Activated CD8-positive, alpha-beta memory T cell treated with anti-CD3 and anti-CD28 coated beads for 48 hours (primary cell): ENCODE measurements at regions not wholly inside any gene's neighbourhood (a gene's known extent, or its start where the extent isn't known, plus 50 kb on each side); places are given as distances from the start of the nearest gene placed in this dataset.
"Not testable (repeated sequence)": the region's sequence is repeated elsewhere in the genome, so short reads cannot be mapped to it uniquely, and the experiment has no call there.

Experiments
- DNase-seq, 3 experiments: peaks; one replicate each; pipeline ENCODE4 v3.0.0-alpha.2; 2020; ENCODE audit warnings: low read depth in 2 of 3, low spot score in 2 of 3

DNA sequence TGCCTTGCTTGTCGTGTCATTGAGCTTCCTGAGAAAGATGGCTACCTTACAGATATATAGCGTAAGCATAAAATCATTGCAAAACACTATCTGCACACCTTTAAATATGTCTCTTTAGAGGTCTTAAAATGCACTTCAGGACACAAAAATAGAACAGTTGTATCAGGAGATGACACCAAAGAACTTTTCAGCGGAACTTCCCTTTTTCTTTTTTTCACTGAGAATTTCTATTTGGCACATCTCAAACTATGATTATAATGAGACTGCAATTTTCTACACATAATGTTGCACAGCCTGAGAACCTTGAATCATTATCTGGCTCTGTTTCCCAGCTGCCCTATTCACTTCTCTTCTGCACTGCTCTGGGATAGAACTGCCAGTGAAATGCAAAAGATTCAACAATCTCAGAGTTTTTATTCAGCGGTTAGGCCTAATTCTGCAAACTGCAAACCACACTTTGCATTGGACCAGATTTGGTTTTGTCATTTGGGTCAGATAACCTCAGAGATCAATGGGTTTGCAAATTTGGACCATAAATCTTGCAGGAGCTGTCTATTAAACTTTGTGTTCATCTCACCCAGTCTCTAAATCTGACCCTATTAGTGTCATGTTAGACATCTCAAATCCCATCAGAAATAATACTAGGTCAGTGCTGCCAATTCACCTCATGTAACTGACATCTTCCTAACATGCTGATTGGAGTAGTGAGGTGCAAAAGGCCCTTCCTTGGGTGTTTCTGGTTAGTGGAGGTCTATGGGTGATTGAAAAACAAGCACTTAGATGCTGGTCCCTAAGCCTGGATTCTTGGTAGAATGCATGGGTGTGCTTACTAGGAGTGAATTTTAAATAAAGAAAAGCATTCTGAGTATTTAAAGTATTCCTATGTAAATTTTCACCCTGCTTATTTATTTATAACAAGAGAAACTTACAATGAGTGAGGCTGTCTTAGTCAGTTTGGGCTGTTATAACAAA lies 382.7 kb downstream of the UTRN start:
- DNase-seq: no peak

DNA sequence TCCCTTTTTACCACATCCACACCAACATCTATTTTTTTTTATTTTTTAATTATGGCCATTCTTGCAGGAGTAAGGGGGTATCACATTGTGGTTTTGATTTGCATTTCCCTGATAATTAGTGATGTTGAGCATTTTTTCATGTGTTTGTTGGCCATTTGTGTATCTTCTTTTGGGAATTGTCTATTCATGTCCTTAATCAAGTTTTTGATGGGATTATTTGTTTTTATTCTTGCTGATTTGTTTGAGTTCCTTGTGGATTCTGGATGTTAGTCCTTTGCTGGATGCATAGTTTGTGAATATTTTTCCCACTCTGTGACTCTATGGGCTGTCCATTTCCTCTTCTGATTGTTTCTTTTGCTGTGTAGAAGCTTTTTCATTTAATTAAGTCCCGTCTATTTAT lies 385.1 kb downstream of the UTRN start:
- DNase-seq: not testable (repeated sequence)

DNA sequence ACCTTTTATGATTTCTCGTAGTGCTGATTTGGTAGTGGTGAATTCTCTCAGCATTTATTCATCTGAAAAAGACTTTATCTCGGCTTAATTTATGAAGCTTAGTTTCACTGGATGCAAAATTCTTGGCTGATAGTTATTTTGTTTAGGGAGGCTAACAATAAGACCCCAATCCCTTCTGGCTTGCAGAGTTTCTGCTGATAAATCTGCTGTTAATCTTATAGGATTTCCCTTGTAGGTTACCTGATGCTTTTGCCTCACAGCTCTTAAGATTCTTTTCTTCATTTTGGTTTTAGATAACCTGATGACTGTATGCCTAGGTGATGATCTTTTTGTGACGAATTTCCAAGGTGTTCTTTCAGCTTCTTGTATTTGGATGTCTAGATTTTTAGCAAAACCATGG lies 388.7 kb downstream of the UTRN start:
- DNase-seq: no peak

DNA sequence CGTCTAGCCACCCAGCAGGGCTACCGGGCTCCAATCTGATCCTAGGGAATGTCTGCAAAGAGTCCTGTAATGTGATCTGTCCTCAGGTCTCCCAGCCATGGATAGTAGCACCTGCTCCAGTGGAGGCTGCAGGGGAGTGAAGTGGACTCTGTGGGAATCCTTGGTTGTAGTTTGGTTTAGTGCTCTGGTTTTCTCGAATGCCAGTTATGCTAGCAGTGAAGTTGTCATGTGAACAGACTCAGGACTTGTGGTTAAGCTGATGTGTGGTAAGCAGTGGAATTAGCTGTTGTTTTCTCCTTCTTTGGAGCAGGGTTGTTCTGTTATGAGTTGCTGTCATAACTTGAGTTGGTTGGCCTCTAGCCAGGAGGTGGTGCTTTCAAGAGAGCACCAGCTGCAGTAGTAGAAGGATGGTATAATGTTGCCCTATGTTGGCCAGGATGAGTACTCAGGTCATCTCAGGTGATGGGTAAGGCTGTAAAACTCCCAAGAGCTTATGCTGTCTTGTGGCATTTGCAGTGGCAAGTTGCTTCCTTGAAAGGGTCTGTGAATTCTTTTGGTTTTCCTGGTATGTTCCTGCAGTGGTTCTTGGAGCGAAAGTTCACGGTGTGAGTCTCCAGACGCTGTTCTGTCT lies 390.2 kb downstream of the UTRN start:
- no peak for DNase-seq

DNA sequence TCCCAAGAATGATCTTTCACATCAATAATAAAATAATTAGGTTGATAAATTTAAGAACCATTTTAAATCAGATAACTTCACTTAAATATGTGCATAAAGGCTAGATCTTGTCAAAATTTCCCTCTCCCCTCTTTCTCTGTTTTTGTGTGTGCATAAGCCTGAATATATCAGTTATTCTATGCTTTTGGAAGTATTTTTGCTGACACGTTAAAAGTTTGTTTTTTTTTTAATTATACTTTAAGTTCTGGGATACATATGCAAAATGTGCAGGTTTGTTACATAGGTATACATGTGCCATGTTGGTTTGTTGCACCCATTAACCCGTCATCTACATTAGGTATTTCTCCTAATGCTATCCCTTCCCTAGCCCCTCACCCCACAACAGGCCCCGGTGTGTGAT lies 391.2 kb downstream of the UTRN start:
- DNase-seq: not testable (repeated sequence)

DNA sequence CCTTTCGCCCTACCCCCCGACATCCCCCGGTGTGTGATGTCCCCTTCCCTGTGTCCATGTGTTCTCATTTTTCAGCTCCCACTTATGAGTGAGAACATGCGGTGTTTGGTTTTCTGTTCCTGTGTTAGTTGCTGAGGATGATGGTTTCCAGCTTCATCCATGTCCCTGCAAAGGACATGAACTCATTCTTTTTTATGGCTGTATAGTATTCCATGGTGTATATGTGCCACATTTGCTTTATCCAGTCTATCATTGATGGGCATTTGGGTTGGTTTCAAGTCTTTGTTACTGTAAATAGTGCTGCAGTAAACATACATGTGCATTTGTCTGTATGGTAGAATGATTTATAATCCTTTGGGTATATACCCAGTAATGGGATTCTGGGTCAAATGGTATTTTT lies 392.1 kb downstream of the UTRN start:
- not testable (repeated sequence) for DNase-seq

DNA sequence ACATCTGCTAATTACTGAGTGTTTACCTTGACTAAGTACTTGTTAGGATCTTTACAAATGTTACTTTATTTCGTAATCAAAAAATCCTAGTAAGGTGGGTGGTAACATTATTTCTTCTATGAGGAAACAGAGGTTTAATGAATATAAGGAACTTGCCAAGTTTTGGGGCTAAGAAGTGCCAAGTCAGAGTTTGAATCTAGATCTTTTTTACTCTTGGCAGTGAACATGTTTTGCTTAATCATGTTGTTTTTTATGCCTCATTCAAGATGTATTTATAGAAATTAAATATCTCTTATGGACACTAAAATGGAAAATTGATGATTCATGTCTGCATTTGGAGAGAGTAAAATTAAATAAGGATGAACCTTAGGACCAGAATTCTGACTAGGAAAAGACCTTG lies 393.7 kb downstream of the UTRN start:
- DNase-seq: no peak

DNA sequence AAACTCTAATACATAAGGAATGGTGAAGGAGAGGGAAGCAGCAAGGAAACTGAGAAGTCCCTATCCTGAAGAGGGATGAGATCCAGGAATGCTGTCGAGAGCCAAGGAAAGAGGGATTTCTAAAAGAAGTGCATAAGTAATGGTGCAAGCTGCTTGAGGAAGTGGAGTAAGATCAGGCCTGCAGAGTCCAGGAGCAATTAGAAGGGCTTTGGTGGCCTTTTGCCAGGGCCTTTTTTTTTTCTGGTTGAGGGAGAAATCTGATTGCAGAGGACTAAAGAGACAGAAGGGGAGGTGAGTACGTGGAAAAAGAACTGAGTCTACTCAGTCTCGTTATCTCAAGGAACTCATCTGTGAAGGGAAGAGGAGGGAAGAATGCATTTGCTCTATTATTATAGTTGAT lies 396.2 kb downstream of the UTRN start:
- no peak for DNase-seq

DNA sequence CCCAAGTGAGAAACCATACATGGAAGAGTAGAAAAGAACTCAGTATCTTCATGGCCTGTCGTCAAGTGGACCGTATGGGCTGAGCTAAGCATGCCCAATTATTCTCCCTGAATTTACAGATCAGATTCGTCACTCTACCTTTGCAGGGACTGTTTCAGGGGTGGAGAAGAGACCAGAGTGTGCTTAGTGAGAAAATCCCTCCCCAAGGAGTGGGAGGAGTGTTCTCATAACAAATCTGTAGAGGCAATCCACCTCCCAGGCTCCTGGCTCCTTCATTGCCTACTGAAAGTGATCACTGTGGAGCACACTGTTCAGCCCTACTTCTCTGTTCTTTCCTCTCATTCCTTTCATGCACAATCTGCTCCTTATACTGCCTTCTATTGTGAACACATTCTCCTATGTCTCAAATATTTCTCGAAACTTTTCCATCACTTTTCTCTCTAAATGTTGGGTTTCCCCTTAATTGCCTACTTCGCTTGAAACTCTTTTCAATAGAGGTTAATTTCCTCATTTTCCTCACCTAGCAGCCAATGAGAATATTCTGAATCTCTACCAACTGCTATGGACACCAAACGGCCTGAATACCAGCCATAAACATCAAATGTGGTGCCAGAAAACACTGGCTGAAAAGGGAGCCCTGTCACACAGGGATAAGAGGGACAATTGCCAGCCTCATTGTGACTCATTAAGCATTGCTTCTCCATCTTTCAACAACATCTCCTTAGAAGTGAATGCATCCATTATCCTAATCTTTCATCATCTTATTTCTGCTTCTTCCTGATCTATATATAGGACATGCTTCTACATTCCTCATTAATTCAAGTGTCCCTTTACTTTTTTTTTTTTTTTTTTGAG lies 398.3 kb downstream of the UTRN start:
- no peak for DNase-seq

DNA sequence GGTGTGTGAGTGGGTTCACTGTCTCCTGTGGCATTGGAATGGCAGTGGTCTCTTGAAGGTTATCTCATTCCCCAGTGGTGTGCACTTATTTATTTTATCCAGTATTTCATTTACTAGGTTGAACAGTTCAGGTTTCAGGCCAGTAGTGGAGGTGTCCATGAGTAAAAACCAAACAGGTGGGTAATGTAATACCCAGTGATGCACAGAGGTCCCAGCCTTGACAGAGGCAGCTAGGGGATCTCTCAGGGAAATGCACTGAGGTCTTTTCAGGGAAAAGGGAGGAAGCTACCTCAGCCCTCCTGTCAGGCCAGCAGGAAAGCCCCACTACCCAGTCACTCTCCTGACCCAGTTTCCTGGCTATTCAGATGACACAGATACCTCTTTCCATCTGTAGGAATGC lies 403.6 kb downstream of the UTRN start:
- no peak for DNase-seq

DNA sequence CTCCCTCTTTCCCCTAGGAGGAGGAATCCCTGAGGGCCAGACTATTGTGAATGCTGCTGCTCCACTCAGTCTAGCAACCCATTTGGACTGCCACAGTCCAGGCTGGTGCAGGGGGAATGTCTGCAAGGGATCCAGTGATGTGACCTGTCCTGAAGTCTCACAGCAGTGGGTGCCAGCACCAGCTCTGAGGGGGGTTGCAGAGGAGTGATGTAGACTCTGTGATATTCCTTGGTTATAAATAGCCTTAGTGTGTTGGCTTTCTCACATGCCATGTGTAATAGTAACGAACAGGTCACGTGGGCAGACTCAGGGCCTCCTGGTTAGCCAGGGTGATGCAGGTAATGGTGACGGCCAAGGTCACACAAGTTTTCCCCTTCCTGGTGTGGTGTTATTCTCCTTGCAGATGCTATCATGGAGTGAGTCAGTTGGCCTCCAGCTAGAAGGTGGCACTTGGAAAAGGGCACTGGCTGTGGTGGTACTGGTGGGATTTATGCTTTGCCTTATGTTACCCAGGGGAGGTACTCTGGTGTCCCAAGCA lies 404.4 kb downstream of the UTRN start:
- no peak for DNase-seq

DNA sequence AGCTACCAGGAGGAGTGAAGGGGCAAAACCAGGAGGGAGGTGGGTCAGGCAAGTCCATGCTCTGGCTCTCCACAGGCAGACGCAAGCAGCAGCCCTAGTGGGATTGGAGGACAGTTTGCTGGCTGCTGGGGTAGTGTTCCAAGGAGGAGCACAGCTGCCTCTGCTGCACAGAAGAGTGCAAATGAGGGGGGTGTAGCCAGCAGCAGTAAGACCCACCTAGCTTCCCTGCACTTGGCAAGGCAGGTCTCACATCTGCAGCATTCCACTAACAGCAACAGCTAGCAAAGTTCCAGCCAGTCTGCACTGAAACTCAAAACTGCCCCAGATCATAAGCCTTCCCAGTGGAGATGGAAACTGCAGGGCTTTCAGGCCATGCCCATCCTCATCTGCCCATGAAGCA lies 405.0 kb downstream of the UTRN start:
- DNase-seq: no peak

DNA sequence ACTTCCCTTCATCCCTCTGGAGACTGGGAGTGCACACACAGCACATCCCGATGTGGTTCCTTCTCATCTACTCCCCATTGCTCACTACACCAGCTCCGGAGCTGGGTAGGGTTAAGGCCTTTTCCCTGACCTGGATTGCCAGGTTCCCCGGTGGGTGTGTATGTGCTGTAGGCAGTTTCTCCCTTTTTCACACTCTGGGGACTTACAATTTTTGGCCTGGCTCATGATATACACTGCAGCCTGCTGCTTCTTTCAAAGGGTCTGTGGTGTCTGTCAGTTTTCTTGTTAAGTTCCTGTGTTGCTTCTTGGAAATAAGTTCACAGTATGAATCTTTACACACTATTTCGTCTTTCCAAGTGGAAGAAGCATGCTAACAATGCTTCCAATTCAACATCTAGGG lies 405.5 kb downstream of the UTRN start:
- no peak for DNase-seq

DNA sequence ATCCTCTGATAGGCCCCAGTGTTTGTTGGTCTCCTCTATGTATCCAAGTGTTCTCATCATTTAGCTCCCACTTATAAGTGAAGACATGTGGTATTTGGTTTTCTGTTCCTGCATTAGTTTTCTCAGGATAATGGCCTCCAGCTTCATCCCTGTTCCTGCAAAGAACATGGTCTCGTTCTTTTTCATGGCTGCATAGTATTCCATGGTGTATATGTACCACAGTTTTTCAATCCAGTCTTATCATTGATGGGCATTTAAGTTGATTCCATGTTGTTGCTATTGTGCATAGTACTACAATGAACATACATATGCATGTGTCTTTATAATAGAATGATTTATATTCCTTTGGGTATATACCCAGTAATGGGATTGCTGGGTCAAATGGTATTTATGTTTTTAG lies 406.9 kb downstream of the UTRN start:
- DNase-seq: not testable (repeated sequence)

DNA sequence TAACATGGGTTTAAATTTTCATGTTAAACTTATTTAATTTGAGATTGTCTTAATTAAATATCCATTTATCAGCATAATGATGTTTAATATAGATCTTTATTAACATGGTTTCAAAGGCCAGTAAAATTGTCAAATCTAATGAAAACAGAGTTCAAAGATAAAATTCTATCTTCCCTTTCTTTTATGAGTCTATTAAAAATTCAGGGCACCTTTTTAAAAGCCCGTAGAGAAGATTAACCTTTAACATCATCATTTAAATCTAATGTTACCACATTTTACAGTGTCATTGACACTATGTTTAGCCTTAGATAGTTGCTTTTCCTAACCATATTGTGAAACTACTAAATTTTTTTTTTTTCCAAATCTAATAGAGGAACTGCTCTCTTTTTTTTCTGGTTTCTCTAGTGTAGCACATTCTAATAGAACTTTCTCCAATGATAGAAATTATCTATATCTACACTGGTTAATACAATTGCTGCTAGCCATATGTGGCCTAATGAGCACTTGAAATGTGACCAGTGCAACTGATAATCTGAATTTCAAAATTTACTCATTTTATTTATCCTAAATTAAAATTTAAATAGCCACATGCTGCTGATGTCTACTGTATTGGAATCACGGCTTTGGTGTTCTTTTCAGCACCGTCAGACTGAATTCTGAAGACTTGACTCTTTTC lies 410.9 kb downstream of the UTRN start:
- no peak for DNase-seq

DNA sequence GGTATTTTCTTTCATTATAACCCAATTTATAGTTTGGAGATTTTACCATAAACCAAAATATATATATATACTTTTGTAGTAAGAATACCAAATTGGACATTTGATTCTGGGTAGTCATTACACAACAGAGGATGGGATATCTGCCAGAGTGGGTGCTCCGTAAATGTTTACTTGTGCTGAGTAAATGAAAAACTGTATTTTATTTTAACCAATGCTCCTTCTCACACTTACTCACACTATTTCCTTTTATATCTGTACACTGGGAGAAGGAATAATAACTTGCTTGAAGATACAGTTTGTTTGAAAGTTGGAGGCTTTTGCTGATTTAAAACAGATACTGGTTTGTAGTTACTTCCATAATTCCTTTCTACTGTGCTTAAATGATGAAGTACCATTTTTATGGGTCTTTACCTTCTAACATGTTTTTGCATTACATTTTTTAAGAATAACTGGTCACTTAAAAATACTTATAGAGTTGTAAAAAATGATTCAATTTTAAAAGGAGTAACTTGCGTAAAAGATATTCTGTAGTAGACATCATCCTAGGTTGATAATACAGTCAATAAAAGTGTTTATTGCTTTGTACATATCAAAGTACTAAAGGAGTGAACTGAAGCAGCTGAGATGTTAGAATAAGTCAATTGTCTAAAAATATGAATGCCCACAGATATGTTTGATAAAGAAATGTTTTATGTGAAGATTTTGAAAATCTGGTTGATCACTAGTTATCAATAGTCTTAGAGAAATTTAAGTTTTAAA lies 411.7 kb downstream of the UTRN start:
- no peak for DNase-seq

DNA sequence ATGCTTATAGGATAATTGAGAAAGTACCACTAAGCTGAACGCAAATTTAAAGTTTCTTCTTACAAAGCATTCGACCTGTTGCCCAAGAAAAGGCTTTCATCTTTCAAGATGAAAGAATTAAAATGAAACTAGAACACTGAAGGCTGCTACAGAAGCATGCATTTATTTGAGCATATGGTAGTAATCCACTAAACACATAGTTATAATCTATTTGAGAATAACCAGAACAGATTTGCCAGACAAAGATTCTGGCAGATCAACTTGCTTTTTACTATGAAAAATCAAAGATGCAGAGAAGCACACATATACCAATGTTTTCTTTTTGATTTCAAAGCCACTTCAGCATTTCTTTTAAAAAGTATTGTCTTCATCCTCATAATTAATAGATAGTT lies 412.2 kb downstream of the UTRN start:
- no peak for DNase-seq

DNA sequence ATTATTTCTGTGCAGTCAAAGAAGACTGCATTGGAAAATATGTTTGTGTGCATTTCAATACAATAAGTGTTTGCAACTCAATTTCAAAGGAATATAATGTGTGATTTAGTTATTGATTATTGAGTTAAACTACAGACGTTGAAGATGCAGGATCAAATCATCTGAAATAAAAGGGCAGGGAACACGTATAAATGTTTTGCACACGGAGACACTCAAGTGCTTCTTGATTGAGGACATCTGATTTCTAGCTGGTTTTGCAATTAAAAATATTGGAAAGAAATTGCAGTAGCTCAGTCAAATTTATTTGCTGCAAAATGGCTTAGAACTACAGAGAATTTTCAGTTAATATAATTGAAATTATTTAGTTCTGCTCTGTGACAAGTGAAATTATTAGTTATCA lies 412.7 kb downstream of the UTRN start:
- DNase-seq: no peak

DNA sequence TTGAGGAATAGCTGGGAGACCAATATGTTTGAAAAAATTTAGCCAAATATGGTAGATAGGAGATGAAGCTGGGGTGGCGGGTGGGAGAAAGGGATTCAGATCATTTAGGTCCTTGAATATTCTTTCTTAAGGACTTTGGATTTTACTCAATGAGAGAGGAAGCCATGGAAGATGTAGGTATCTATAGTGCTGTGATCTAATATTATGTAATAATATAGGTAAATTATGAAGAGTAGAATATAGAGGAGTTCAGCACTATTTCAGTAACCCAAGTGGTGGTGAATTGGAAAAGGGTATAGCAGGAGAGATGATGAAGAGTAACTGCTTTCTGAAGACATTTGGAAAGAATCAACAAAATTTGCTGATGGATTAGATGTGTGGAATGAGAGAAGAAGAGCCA lies 417.6 kb downstream of the UTRN start:
- DNase-seq: no peak

DNA sequence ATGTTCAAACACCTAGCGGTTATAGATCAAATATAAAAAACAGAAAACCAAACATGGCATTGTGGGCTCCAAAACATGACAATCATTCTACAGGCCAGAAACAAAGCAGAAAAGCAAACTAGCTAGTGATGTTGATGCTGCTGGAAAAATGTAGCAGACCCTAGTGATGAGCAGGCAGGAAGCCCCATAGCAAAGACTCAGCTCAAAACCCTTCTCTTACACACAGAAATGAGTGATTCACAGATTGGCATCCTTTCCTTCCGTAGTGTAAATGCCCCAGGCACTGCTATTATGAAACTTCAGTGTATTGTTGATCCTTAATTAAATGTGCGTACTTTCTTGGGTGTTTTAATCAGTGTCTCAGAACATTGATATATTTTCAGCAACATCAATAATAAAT lies 425.1 kb downstream of the UTRN start:
- DNase-seq: no peak
